HEK293 (cell line): ENCODE measurements at regions not wholly inside any gene's neighbourhood (a gene's known extent, or its start where the extent isn't known, plus 50 kb on each side); places are given as distances from the start of the nearest gene placed in this dataset.

Experiments used
- CTCF ChIA-PET: fragments of 350-600 bp; formaldehyde crosslinking; extraction: SDS; loops from one replicate; lab custom pipeline; 2021; ENCODE audit warnings: antibody characterized with exemption; lab: Yijun Ruan, JAX
- POLR2A ChIA-PET: fragments of 300-600 bp; formaldehyde crosslinking; extraction: SDS; loops from one replicate; lab custom pipeline; 2020; ENCODE audit warnings: antibody characterized with exemption, inconsistent platforms; lab: Yijun Ruan, JAX
- H3K27ac ChIP-seq: fragments of 200-500 bp; sonication (Bioruptor generic); 2 replicates; pipeline ENCODE4 v1.5.1; 2014; ENCODE audit warnings: low read depth, low read length, control low read depth, inconsistent platforms; ENCODE audit errors: extremely low read depth
- H3K36me3 ChIP-seq, 2 experiments: fragments of 200-500 bp in 1 of 2; sonication (Bioruptor generic) in 1 of 2; 1 replicate in 1 of 2; 2 replicates in 1 of 2; pipeline ENCODE4 v1.5.1; 2014 to 2017; ENCODE audit warnings: inconsistent platforms in 2 of 2, low read length in 2 of 2; ENCODE audit not compliant: control insufficient read depth in 2 of 2, insufficient read depth in 1 of 2
- H3K4me1 ChIP-seq: fragments of 200-500 bp; sonication (Bioruptor generic); 2 replicates; pipeline ENCODE4 v1.5.1; 2014; ENCODE audit warnings: mild to moderate bottlenecking, low read length, inconsistent platforms; ENCODE audit not compliant: control insufficient read depth, insufficient read depth
- H3K4me3 ChIP-seq: 2 replicates; pipeline ENCODE4 v1.5.1; 2011; ENCODE audit warnings: low read depth, mild to moderate bottlenecking, control low read depth, low read length, moderate library complexity
- H3K9me3 ChIP-seq: fragments of 200-500 bp; sonication (Bioruptor generic); 2 replicates; pipeline ENCODE4 v1.5.1; 2014; ENCODE audit warnings: low read depth, low read length, inconsistent platforms; ENCODE audit not compliant: control insufficient read depth, insufficient read depth
- ATF2 ChIP-seq: fragments of 450-650 bp; formaldehyde crosslinking; IDR thresholded peaks from 2 replicates; pipeline ENCODE4 v1.5.1; 2016; ENCODE audit warnings: missing biosample characterization, missing genetic modification characterization, low read depth
- HOXC10 ChIP-seq: sonication (generic); formaldehyde crosslinking; IDR thresholded peaks from 2 replicates; pipeline ENCODE4 v1.8.1; 2023; ENCODE audit warnings: mild to moderate bottlenecking, missing genetic modification reagents
- IKZF3 ChIP-seq: fragments of 450-650 bp; IDR thresholded peaks from 2 replicates; pipeline ENCODE4 v1.5.0; 2018; ENCODE audit warnings: missing biosample characterization, mild to moderate bottlenecking, missing genetic modification characterization, moderate library complexity
- PATZ1 ChIP-seq: fragments of 450-650 bp; formaldehyde crosslinking; IDR thresholded peaks from 2 replicates; pipeline ENCODE4 v1.5.1; 2016; ENCODE audit warnings: missing biosample characterization, missing genetic modification characterization
- SCRT2 ChIP-seq: fragments of 450-650 bp; formaldehyde crosslinking; IDR thresholded peaks from 2 replicates; pipeline ENCODE4 v1.5.1; 2016; ENCODE audit warnings: missing biosample characterization, missing genetic modification characterization
- ZBTB26 ChIP-seq: fragments of 450-650 bp; formaldehyde crosslinking; optimal IDR thresholded peaks from 2 replicates; pipeline ENCODE3; 2016; ENCODE audit warnings: missing biosample characterization, mild to moderate bottlenecking, missing genetic modification characterization
- ZNF16 ChIP-seq: fragments of 450-650 bp; formaldehyde crosslinking; IDR thresholded peaks from 2 replicates; pipeline ENCODE4 v1.5.1; 2016; ENCODE audit warnings: low read depth, missing biosample characterization, missing genetic modification characterization
- ZNF184 ChIP-seq: fragments of 450-650 bp; IDR thresholded peaks from 2 replicates; pipeline ENCODE4 v1.5.1; 2018; ENCODE audit warnings: missing biosample characterization, mild to moderate bottlenecking, missing genetic modification characterization
- ZNF423 ChIP-seq: fragments of 450-650 bp; formaldehyde crosslinking; IDR thresholded peaks from 2 replicates; pipeline ENCODE4 v1.5.1; 2016; ENCODE audit warnings: missing biosample characterization, missing genetic modification characterization
- ZNF501 ChIP-seq: fragments of 450-650 bp; formaldehyde crosslinking; IDR thresholded peaks from 2 replicates; pipeline ENCODE4 v1.5.1; 2016; ENCODE audit warnings: missing biosample characterization, missing genetic modification characterization
- ZNF561 ChIP-seq: fragments of 450-650 bp; IDR thresholded peaks from 2 replicates; pipeline ENCODE4 v1.5.1; 2018; ENCODE audit warnings: missing biosample characterization, missing genetic modification characterization, borderline replicate concordance
- ZNF610 ChIP-seq: fragments of 450-650 bp; formaldehyde crosslinking; IDR thresholded peaks from 2 replicates; pipeline ENCODE4 v1.5.1; 2016; ENCODE audit warnings: missing biosample characterization, missing genetic modification characterization, borderline replicate concordance
- ZNF660 ChIP-seq: fragments of 450-650 bp; IDR thresholded peaks from 2 replicates; pipeline ENCODE4 v1.5.1; 2018; ENCODE audit warnings: missing biosample characterization, mild to moderate bottlenecking, missing genetic modification characterization
- ZSCAN18 ChIP-seq: fragments of 450-650 bp; formaldehyde crosslinking; IDR thresholded peaks from 2 replicates; pipeline ENCODE4 v1.5.1; 2016; ENCODE audit warnings: missing biosample characterization, missing genetic modification characterization

GRCh38 chr12:125393569-125393968 is 328.3 kb downstream of the AACS start (continued):
- no peak for TF ChIP-seq ZNF501 (tag by site-specific recombination)
- TF ChIP-seq, all 188 proteins: peak for 0

- H3K4me1 ChIP-seq, result no peaks in the 10 kb centered on the region
- no peak overlapping the region for H3K4me3 ChIP-seq
- ChIA-PET POLR2A (no interaction called here), CTCF (no interaction called here)
- no peak for TF ChIP-seq ZNF660
- TF ChIP-seq SCRT2, result no peak
- TF ChIP-seq ZNF423 (tag by site-specific recombination), result no peak
- no peaks in the 10 kb centered on the region for H3K36me3 ChIP-seq
- H3K27ac ChIP-seq, result no peak overlapping the region
- H3K9me3 ChIP-seq, result no peaks in the 10 kb centered on the region; the same call in 1 of the 2 replicates
These were observed 330.5 kb downstream of the AACS start for GRCh38 chr12:125395583-125396215.

- Histone ChIP-seq H3K36me3 (no peaks in the 10 kb centered on the region), H3K9me3 (no peaks in the 10 kb centered on the region; the same call in 1 of the 2 replicates), H3K4me3 (no peak overlapping the region), H3K27ac (no peak overlapping the region), H3K4me1 (no peaks in the 10 kb centered on the region)
- no peak for TF ChIP-seq ZSCAN18 (tag by site-specific recombination)
- TF ChIP-seq ZNF16 (tag by site-specific recombination), result no peak
- no peak for TF ChIP-seq ATF2 (tag by site-specific recombination)
- TF ChIP-seq PATZ1 (tag by site-specific recombination), result no peak
- no peak for TF ChIP-seq HOXC10 (CRISPR knock-in tag)
- no peak for TF ChIP-seq IKZF3
- TF ChIP-seq ZNF184 (tag by site-specific recombination), result no peak
- no peak for TF ChIP-seq ZNF610 (tag by site-specific recombination)
- TF ChIP-seq ZNF561, result no peak
- no peak for TF ChIP-seq ZBTB26 (tag by site-specific recombination)
- ChIA-PET POLR2A (no interaction called here), CTCF (interaction anchor here (0.8 to 3.0 kb wide), 4 partner anchors 68 to 212 kb away, joined by 3 to 12 read pairs (median 4); no protein-coding TSS in a partner anchor)
These were observed 334.3 kb downstream of the AACS start for GRCh38 chr12:125399489-125399888.
